HG03039 (cell line): ENCODE measurements at regions not wholly inside any gene's neighbourhood (a gene's known extent, or its start where the extent isn't known, plus 50 kb on each side); places are given as distances from the start of the nearest gene placed in this dataset.

Experiments
- ATAC-seq: cut with Tn5 transposase; IDR thresholded peaks from one replicate; pipeline ENCODE4 v1.9.1; 2021; ENCODE audit warnings: mild to moderate bottlenecking, moderate library complexity; ENCODE audit not compliant: unreplicated experiment

DNA sequence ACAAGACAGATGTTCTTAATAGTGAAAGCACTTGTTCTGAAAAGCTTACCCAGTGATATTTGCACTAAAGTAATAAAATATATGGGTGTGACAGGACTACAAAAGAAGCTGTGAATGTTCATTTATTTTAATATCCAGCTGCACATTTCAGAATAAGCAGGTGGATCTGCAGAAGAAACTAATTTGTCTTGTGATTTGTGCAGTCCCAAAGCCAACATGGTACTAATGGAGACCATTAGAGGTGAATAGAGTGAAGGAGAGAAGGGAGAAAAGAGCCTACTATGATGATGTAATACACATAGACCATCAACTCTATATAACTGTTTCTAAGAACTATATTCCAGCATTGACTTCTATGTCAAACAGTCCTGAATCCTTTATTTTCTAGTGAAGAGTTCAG is 362.8 kb downstream of the ISL1 start:
- ATAC-seq, result no peak

DNA sequence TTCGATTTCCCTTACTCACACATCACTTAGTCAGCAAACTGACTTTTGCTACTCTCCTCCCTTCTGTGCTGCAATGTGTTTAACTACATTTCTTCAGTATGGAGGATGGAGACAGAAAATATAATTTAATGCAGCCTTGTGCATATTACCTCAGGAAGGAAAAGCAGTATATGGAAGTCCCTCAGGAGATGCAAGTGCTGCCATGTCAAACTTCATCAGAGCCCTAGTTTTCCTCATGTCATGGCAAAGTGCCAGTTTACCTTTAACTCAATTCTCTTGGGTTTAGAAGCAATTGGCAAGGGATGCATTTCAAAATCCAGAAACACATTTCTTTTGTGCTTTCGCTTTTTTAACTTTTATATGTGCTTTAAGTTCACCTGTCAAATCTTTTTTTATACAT is 365.4 kb downstream of the ISL1 start:
- no peak for ATAC-seq
